GM12875 (cell line): ENCODE measurements at regions not wholly inside any gene's neighbourhood (a gene's known extent, or its start where the extent isn't known, plus 50 kb on each side); places are given as distances from the start of the nearest gene placed in this dataset.
A peak's percentile ranks its signal among the peaks of the same experiment; 100 is the strongest.

Source experiments
- H3K4me3 ChIP-seq: one replicate; pipeline ENCODE4 v1.5.1; 2011; ENCODE audit warnings: low read depth, low read length, control low read depth
- TF ChIP-seq, protein P1 (sequence below): IDR thresholded peaks from 2 replicates; pipeline ENCODE4 v1.5.1; 2011; ENCODE audit warnings: low read depth, mild to moderate bottlenecking, control low read depth, inconsistent platforms, low read length, moderate library complexity, borderline replicate concordance; ENCODE audit not compliant: insufficient read depth

DNA sequence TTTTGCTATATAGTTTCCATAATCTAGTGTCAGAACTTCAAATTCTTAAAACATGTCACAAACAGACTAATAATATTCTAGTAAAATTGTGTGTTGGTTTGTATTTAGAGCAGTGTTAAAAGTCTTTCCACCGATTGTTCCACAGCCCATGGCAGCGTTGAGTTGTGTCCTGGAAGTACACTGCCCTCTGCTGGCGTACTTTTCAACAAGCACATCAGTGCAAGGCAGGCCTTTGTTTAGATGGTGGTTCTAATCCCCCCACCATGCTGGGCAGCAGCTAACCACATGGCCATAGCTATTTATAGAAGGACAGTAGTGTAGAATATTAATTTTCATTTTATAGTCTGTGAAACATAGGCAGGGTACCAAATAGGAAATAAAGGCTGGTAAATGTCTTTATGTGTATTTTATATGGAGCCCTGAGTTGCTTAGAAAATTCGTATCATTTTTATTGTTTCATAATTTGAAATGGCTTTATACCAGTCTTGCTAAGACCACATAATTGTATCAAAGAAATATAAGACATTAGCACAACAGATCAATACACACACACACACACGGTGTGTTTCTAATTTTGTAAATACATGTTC lies 235.4 kb downstream of the SEC23A start:
- no peak overlapping the region for H3K4me3 ChIP-seq
- TF ChIP-seq, protein P1, sequence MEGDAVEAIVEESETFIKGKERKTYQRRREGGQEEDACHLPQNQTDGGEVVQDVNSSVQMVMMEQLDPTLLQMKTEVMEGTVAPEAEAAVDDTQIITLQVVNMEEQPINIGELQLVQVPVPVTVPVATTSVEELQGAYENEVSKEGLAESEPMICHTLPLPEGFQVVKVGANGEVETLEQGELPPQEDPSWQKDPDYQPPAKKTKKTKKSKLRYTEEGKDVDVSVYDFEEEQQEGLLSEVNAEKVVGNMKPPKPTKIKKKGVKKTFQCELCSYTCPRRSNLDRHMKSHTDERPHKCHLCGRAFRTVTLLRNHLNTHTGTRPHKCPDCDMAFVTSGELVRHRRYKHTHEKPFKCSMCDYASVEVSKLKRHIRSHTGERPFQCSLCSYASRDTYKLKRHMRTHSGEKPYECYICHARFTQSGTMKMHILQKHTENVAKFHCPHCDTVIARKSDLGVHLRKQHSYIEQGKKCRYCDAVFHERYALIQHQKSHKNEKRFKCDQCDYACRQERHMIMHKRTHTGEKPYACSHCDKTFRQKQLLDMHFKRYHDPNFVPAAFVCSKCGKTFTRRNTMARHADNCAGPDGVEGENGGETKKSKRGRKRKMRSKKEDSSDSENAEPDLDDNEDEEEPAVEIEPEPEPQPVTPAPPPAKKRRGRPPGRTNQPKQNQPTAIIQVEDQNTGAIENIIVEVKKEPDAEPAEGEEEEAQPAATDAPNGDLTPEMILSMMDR = peak; percentile 74; the same call in 1 of the 2 replicates

DNA sequence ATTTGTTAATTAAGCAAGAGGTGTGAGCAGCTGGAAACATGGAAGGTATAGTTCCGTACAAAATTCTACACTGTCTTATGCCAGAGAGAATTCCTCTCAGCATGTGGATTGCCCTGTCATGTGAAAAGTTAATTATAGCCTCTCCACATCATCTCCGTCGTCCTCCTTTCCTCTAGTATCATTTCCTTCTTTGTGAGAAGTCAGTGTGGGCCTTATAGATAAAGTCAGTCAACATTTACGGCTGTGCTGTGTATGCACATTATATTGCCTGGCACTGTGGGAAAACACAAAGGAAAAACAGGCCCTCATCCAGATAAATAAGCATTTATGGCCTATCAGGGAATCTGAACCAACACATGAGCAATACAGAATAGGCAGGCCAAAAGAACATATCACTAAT lies 236.6 kb downstream of the SEC23A start:
- no peak overlapping the region for H3K4me3 ChIP-seq
- TF ChIP-seq, protein P1 = no peak

DNA sequence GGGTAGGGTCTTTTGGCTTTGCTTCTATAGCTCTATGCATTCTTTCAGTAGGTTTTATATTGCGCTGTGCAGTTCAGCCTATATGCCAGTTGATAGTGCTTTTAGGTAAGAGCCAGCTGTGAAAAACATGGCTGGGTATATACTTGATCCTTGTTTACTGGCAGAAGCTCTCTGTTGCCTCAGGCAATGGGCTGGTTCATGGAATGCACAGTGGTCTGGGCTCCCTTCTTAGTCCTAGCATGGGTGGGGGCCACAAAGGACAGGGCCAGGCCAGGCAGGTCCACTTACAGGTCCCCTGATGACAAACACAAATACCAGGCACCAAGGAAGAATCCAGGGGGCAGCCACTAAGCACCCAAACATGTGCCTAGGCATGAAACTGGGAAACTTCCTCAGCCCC lies 240.7 kb downstream of the SEC23A start:
- TF ChIP-seq, protein P1 = no peak
- no peak overlapping the region for H3K4me3 ChIP-seq

DNA sequence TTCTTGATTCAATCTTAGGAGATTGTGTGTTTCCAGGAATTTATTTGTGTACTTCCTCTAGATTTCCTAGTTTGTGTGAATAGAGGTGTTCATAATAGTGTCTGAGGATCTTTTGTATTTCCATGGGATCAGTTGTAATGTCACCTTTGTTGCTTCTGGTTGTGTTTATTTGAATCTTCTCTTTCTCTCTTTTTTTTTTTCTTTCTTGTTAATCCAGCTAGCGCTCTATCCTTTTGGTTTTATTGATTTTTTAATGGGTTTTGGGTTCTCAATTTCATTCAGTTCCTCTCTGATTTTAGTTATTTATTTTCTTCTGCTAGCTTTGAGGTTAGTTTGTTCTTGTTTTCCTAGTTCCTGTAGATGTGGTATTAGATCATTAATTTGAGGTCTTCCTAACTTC lies 242.5 kb downstream of the SEC23A start:
- TF ChIP-seq, protein P1 = no peak

DNA sequence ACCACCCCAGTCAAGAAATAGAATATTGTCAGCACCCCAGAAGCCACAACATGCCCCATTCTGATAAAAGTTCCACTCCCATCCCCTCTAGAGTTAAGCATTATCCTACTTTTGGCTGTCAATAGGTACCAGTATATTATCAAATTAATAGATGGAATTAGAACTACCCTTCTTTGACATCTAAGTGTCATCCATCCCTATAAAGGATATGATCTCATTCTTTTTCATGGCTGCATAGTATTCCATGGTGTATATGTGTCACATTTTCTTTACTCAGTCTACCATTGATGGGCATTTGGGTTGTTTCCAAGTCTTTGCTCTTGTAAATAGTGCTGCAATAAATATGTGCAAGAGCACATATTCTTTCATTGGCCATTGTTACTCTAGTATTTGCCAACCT lies 246.2 kb downstream of the SEC23A start:
- H3K4me3 ChIP-seq = no peak overlapping the region
- TF ChIP-seq, protein P1 = no peak

More for the DNA sequence above, 242.5 kb downstream of the SEC23A start:
- H3K4me3 ChIP-seq = no peak overlapping the region

DNA sequence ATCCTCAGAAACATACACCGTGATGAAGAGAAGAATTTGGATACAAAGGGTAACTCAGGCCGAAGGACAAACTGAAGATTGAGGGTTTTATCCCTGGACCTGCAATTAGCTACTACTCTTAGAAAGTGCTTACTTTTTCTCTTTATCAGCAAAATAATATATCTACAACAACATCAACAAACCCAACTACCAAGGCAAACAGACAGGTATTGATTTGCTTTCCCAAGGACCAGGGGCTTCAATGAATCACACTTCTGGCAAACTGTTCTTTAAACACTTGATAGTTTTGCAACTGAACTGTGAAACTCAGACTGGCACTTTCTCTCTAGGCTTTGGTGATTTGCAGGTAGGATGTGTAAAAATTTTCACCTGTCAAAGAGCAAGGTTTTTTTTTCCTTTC lies 247.5 kb downstream of the SEC23A start:
- TF ChIP-seq, protein P1 = no peak
- no peak overlapping the region for H3K4me3 ChIP-seq

DNA sequence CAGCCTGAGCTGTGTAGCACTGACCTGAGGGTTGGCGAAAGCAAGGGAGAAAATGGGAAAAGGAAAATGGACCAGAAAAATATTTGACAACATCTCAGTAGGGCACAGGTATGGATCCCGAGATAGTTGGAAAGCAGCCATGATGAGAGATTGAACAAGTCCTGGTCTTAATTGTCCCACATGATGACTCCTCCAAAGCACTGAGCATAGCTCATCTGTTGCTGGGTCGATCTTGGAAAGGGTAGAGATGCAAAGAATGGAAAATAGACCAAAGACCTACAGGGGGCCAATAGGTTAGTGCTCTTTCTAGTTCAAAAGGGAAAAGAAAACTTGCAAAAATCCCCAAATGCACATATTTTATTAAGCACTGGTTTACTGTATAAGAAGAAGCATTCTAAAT lies 251.9 kb downstream of the SEC23A start:
- TF ChIP-seq, protein P1 = no peak

More for the DNA sequence above, 251.9 kb downstream of the SEC23A start:
- H3K4me3 ChIP-seq = no peak overlapping the region
